CD14-positive monocyte (primary cell): ENCODE measurements at regions not wholly inside any gene's neighbourhood (a gene's known extent, or its start where the extent isn't known, plus 50 kb on each side); places are given as distances from the start of the nearest gene placed in this dataset.
A peak's percentile ranks its signal among the peaks of the same experiment; 100 is the strongest.

ENCODE experiments used
- DNase-seq, 3 donors: peaks; one replicate each; pipeline ENCODE4 v3.0.0-alpha.2; 2011 to 2022
- H2AFZ ChIP-seq: 2 replicates; pipeline ENCODE4 v1.6.0; 2012; ENCODE audit warnings: mild to moderate bottlenecking, low read depth, low read length, inconsistent platforms; ENCODE audit not compliant: insufficient read depth, poor library complexity, severe bottlenecking
- H3K27ac ChIP-seq, 2 donors: 1 replicate in 1 of 2; 2 replicates in 1 of 2; pipeline ENCODE4 v1.5.1; 2012 to 2013; ENCODE audit warnings: low read length in 2 of 2, control low read depth in 1 of 2, inconsistent platforms in 1 of 2, low read depth in 1 of 2, mild to moderate bottlenecking in 1 of 2
- H3K27me3 ChIP-seq, 2 donors: one replicate each; pipeline versions ENCODE4 v1.6.0 to v1.6.1; 2011 to 2013; ENCODE audit warnings: low read length in 2 of 2; ENCODE audit not compliant: control insufficient read depth in 2 of 2, insufficient read depth in 2 of 2
- H3K36me3 ChIP-seq, 2 donors: replicated peaks in 1 of 2; 1 replicate in 1 of 2; 2 replicates in 1 of 2; pipeline versions ENCODE4 v1.5.1 to v1.6.1; 2012 to 2013; ENCODE audit warnings: low read length in 2 of 2, control low read depth in 1 of 2, inconsistent platforms in 1 of 2, mild to moderate bottlenecking in 1 of 2; ENCODE audit not compliant: insufficient read depth in 2 of 2, control insufficient read depth in 1 of 2
- H3K4me1 ChIP-seq, 2 donors: 1 replicate in 1 of 2; 2 replicates in 1 of 2; pipeline versions ENCODE4 v1.5.1 to v1.6.1; 2012 to 2013; ENCODE audit warnings: low read length in 2 of 2, control low read depth in 1 of 2, inconsistent platforms in 1 of 2, mild to moderate bottlenecking in 1 of 2, moderate library complexity in 1 of 2; ENCODE audit not compliant: insufficient read depth in 2 of 2, control insufficient read depth in 1 of 2
- H3K4me2 ChIP-seq: replicated peaks from 2 replicates; pipeline ENCODE3; 2012; ENCODE audit warnings: low read length, moderate library complexity, mild to moderate bottlenecking; ENCODE audit not compliant: poor library complexity, severe bottlenecking; ENCODE audit errors: extremely low read depth
- H3K4me3 ChIP-seq, 3 experiments: fragments of 200-600 bp in 1 of 3; sonication (generic) in 1 of 3; replicated peaks in 1 of 3; 1 replicate in 2 of 3; 2 replicates in 1 of 3; pipeline ENCODE4 v1.5.1; 2011 to 2013; ENCODE audit warnings: low read length in 3 of 3, mild to moderate bottlenecking in 3 of 3, control low read depth in 2 of 3, low read depth in 2 of 3, inconsistent platforms in 1 of 3, moderate library complexity in 1 of 3
- H3K79me2 ChIP-seq: 2 replicates; pipeline ENCODE4 v1.6.0; 2012; ENCODE audit warnings: mild to moderate bottlenecking, control low read depth, inconsistent platforms, low read length, moderate library complexity; ENCODE audit not compliant: insufficient read depth
- H3K9ac ChIP-seq: 2 replicates; pipeline ENCODE4 v1.6.0; 2017; ENCODE audit warnings: low read length, mild to moderate bottlenecking; ENCODE audit not compliant: insufficient read depth, poor library complexity, severe bottlenecking
- H3K9me3 ChIP-seq, 2 donors: replicated peaks in 1 of 2; 1 replicate in 1 of 2; 2 replicates in 1 of 2; pipeline versions ENCODE4 v1.5.1 to v1.6.1; 2012 to 2013; ENCODE audit warnings: low read length in 2 of 2, control low read depth in 1 of 2; ENCODE audit not compliant: control insufficient read depth in 1 of 2, insufficient read depth in 1 of 2
- H4K20me1 ChIP-seq: 2 replicates; pipeline ENCODE4 v1.6.0; 2012; ENCODE audit warnings: mild to moderate bottlenecking, low read length, control low read depth, moderate library complexity; ENCODE audit not compliant: insufficient read depth
- H3K27ac Mint-ChIP-seq, 7 donors: one replicate each; pipeline ENCODE4 v1.8.0; 2020; ENCODE audit warnings: mild to moderate bottlenecking in 7 of 7, mixed read lengths in 7 of 7, moderate library complexity in 6 of 7, inconsistent platforms in 2 of 7
- H3K27me3 Mint-ChIP-seq, 3 donors: one replicate each; pipeline ENCODE4 v1.8.0; 2021 to 2022; ENCODE audit warnings: low read depth in 3 of 3, mild to moderate bottlenecking in 3 of 3, mixed read lengths in 3 of 3, moderate library complexity in 3 of 3, inconsistent platforms in 1 of 3
- H3K36me3 Mint-ChIP-seq, 2 donors: one replicate each; pipeline ENCODE4 v1.8.0; 2020; ENCODE audit warnings: mixed read lengths in 2 of 2, inconsistent platforms in 1 of 2, mild to moderate bottlenecking in 1 of 2
- H3K4me1 Mint-ChIP-seq: one replicate; pipeline ENCODE4 v1.8.0; 2020; ENCODE audit warnings: mild to moderate bottlenecking, mixed read lengths
- H3K4me3 Mint-ChIP-seq, 2 donors: one replicate each; pipeline ENCODE4 v1.8.0; 2020; ENCODE audit warnings: mild to moderate bottlenecking in 2 of 2, mixed read lengths in 2 of 2, moderate library complexity in 1 of 2
- H3K9me3 Mint-ChIP-seq, 7 donors: one replicate each; pipeline ENCODE4 v1.8.0; 2020 to 2022; ENCODE audit warnings: mixed read lengths in 7 of 7, mild to moderate bottlenecking in 6 of 7, moderate library complexity in 6 of 7, inconsistent platforms in 2 of 7
- CTCF ChIP-seq: fragments of 200-600 bp; IDR thresholded peaks from one replicate; pipeline ENCODE4 v1.8.0; 2022; ENCODE audit warnings: antibody characterized with exemption, mild to moderate bottlenecking
- WGBS: methylation state at CpG from one replicate; pipeline ENCODE4 v1.1.5; 2013; ENCODE audit warnings: missing lambda C conversion rate; ENCODE audit not compliant: insufficient coverage; 5-methylcytosine and 5-hydroxymethylcytosine counted together
- intact Hi-C, 2 donors: fragments of 100-400 bp; cut with micrococcal nuclease; formaldehyde crosslinking; loops; one replicate each; pipeline versions ENCODE4 v1.15.0 to v1.15.1; 2023

- Mint-ChIP-seq H3K4me3 (no peak overlapping the region), H3K9me3 (peaks cover 7 to 15% (median 8%) of the 10 kb centered on the region in 7 donors), H3K27me3 (peaks cover 0 to 5% (median 1%) of the 10 kb centered on the region in 3 donors), H3K27ac (no peak overlapping the region), H3K4me1 (peaks cover 3% of the 10 kb centered on the region), H3K36me3 (no peaks in the 10 kb centered on the region)
- Histone ChIP-seq H3K4me3 (no peak overlapping the region), H3K27me3 (no peaks in the 10 kb centered on the region), H2AFZ (no peak overlapping the region), H3K4me1 (no peaks in the 10 kb centered on the region), H3K27ac (no peak overlapping the region), H3K36me3 (no peaks in the 10 kb centered on the region), H3K9me3 (peaks cover 6 to 18% of the 10 kb centered on the region in 2 donors), H3K4me2 (no peak overlapping the region), H3K9ac (no peak overlapping the region), H3K79me2 (no peaks in the 10 kb centered on the region), H4K20me1 (no peaks in the 10 kb centered on the region)
- no peak for TF ChIP-seq CTCF
- no peak for DNase-seq
- intact Hi-C loops: no loop called here
Observed at GRCh38 chr4:16418814-16419213, 192.5 kb upstream of the TAPT1 start.

GRCh38 chr4:16417198-16417597, 190.9 kb upstream of the TAPT1 start:
- peaks cover 6 to 18% of the 10 kb centered on the region in 2 donors for H3K9me3 ChIP-seq
- no peaks in the 10 kb centered on the region for H3K36me3 ChIP-seq
- no peak overlapping the region for H3K4me3 ChIP-seq
- Mint-ChIP-seq H3K27me3 (peaks cover 0 to 5% (median 1%) of the 10 kb centered on the region in 3 donors), H3K4me3 (no peak overlapping the region), H3K27ac (no peak overlapping the region), H3K36me3 (no peaks in the 10 kb centered on the region), H3K4me1 (peaks cover 3% of the 10 kb centered on the region), H3K9me3 (peaks cover 7 to 15% (median 7%) of the 10 kb centered on the region in 7 donors)
- DNase-seq: peak in 1 of 3 donors; percentile 5
- H4K20me1 ChIP-seq: no peaks in the 10 kb centered on the region
- H3K4me1 ChIP-seq: no peaks in the 10 kb centered on the region
- no peak overlapping the region for H3K4me2 ChIP-seq
- H3K79me2 ChIP-seq: no peaks in the 10 kb centered on the region
- H3K9ac ChIP-seq: no peak overlapping the region
- no peak for TF ChIP-seq CTCF
- WGBS: no CpG with 5 or more reads among the region's 4 CpGs
- no peak overlapping the region for H3K27ac ChIP-seq
- H3K27me3 ChIP-seq: no peaks in the 10 kb centered on the region
- intact Hi-C loops: no loop called here
- H2AFZ ChIP-seq: no peak overlapping the region
